ENCODE measurements at regions not wholly inside any gene's neighbourhood (a gene's known extent, or its start where the extent isn't known, plus 50 kb on each side); places are given as distances from the start of the nearest gene placed in this dataset.

DNA sequence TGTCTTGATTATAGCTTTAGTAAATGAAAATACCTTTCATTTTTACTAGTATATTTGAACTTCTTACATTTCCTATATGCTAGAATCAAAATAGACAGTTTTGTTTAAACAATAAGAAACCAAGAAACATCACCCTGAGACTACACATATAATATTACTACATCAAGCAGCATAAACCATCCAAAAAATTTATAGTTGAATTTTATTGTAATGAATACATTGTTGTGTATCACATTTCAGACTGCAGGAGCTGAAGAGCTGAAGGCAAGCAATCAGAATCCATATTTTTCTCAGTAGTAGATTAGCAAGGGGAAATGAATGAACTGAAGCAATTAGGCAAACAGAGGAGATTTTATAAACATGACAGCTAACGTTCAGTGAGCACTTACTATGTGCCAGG is 379.2 kb downstream of the BTG1 start:
- no peak overlapping the region for H3K9ac ChIP-seq (ENCODE audit: low read length)
- no peak overlapping the region for H3K4me2 ChIP-seq (ENCODE audit: low read depth, low read length, poor library complexity, severe bottlenecking)
- no peak for TF ChIP-seq EZH2phosphoT487 (conservative IDR thresholded peaks at IDR 0.05; ENCODE audit: low read length)
- no peak for TF ChIP-seq CTCF (IDR thresholded peaks at IDR 0.05; ENCODE audit: insufficient read depth, low read length, poor library complexity, severe bottlenecking)
- no peak overlapping the region for H3K27ac ChIP-seq (ENCODE audit: low read depth, low read length)
- no peaks in the 10 kb centered on the region for H3K79me2 ChIP-seq (ENCODE audit: insufficient read depth, low read length)
- no peak overlapping the region for H3K4me3 ChIP-seq (ENCODE audit: insufficient read depth, low read length, poor library complexity, severe bottlenecking)
- H3K27me3 ChIP-seq (ENCODE audit: low read length) = no peaks in the 10 kb centered on the region
- no peaks in the 10 kb centered on the region for H4K20me1 ChIP-seq (ENCODE audit: low read depth, low read length)
- no peaks in the 10 kb centered on the region for H3K9me2 ChIP-seq (replicated peaks; ENCODE audit: insufficient read depth, low read length)
- H2AFZ ChIP-seq (ENCODE audit: low read depth, low read length, severe bottlenecking) = no peak overlapping the region
- H3K36me3 ChIP-seq (ENCODE audit: low read length) = no peaks in the 10 kb centered on the region
- no peaks in the 10 kb centered on the region for H3F3A ChIP-seq (ENCODE audit: insufficient read depth)
- no peaks in the 10 kb centered on the region for H3K9me3 ChIP-seq (ENCODE audit: insufficient read depth, low read length)

GRCh38 chr12:91763654-91764370 is 381.8 kb downstream of the BTG1 start:
- no peaks in the 10 kb centered on the region for H3K9me2 ChIP-seq (replicated peaks; ENCODE audit: insufficient read depth, low read length)
- H3K27me3 ChIP-seq (ENCODE audit: low read length) = no peaks in the 10 kb centered on the region

GRCh38 chr12:91753649-91754048 is 392.0 kb downstream of the BTG1 start:
- Histone ChIP-seq H3K79me2 (ENCODE audit: insufficient read depth, low read length) (no peaks in the 10 kb centered on the region), H3K9ac (ENCODE audit: low read length) (no peak overlapping the region)

More at GRCh38 chr12:91763654-91764370, 381.8 kb downstream of the BTG1 start:
- no peaks in the 10 kb centered on the region for H3K79me2 ChIP-seq (ENCODE audit: insufficient read depth, low read length)
- H3K4me2 ChIP-seq (ENCODE audit: low read depth, low read length, poor library complexity, severe bottlenecking) = no peak overlapping the region
- no peak overlapping the region for H2AFZ ChIP-seq (ENCODE audit: low read depth, low read length, severe bottlenecking)
- no peaks in the 10 kb centered on the region for H3F3A ChIP-seq (ENCODE audit: insufficient read depth)
- H3K9me3 ChIP-seq (ENCODE audit: insufficient read depth, low read length) = no peaks in the 10 kb centered on the region
- no peaks in the 10 kb centered on the region for H3K36me3 ChIP-seq (ENCODE audit: low read length)
- H4K20me1 ChIP-seq (ENCODE audit: low read depth, low read length) = no peaks in the 10 kb centered on the region
- no peak overlapping the region for H3K4me3 ChIP-seq (ENCODE audit: insufficient read depth, low read length, poor library complexity, severe bottlenecking)
- H3K9ac ChIP-seq (ENCODE audit: low read length) = no peak overlapping the region
- no peak overlapping the region for H3K27ac ChIP-seq (ENCODE audit: low read depth, low read length)
- TF ChIP-seq EZH2phosphoT487 (conservative IDR thresholded peaks at IDR 0.05; ENCODE audit: low read length) (no peak), CTCF (IDR thresholded peaks at IDR 0.05; ENCODE audit: insufficient read depth, low read length, poor library complexity, severe bottlenecking) (no peak)

More at GRCh38 chr12:91753649-91754048, 392.0 kb downstream of the BTG1 start:
- H3K9me2 ChIP-seq (replicated peaks; ENCODE audit: insufficient read depth, low read length) = no peaks in the 10 kb centered on the region
- no peak for TF ChIP-seq EZH2phosphoT487 (conservative IDR thresholded peaks at IDR 0.05; ENCODE audit: low read length)
- TF ChIP-seq CTCF (IDR thresholded peaks at IDR 0.05; ENCODE audit: insufficient read depth, low read length, poor library complexity, severe bottlenecking) = no peak
- H3K4me3 ChIP-seq (ENCODE audit: insufficient read depth, low read length, poor library complexity, severe bottlenecking) = no peak overlapping the region
- no peak overlapping the region for H2AFZ ChIP-seq (ENCODE audit: low read depth, low read length, severe bottlenecking)
- H3K27me3 ChIP-seq (ENCODE audit: low read length) = no peaks in the 10 kb centered on the region
- H3K36me3 ChIP-seq (ENCODE audit: low read length) = no peaks in the 10 kb centered on the region
- no peak overlapping the region for H3K4me2 ChIP-seq (ENCODE audit: low read depth, low read length, poor library complexity, severe bottlenecking)
- peaks cover 3% of the 10 kb centered on the region; the same call in 1 of the 2 replicates for H3K9me3 ChIP-seq (ENCODE audit: insufficient read depth, low read length)
- H3F3A ChIP-seq (ENCODE audit: insufficient read depth) = no peaks in the 10 kb centered on the region
- H3K27ac ChIP-seq (ENCODE audit: low read depth, low read length) = no peak overlapping the region
- no peaks in the 10 kb centered on the region for H4K20me1 ChIP-seq (ENCODE audit: low read depth, low read length)

All from SU-DHL-6 (cell line).